ENCODE measurements at regions not wholly inside any gene's neighbourhood (a gene's known extent, or its start where the extent isn't known, plus 50 kb on each side); places are given as distances from the start of the nearest gene placed in this dataset.

DNA sequence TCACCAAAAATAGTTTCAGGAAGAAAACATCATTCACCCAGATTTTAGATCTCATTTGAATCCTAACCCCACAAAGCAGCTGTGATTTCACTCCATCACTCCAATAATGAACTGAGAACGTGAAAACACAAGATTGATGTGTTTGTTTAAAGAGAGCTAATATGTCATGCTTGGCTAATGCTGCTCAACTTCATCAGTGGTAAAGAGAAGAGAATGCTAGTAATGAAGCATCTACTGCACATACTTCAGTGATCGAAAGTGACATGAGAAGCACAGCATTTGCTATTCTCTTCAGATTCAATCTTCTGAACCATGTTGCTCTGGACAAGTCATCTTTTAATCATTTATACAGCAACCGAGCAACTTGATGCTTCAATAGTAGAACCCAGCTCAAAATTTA is 874.7 kb downstream of the EFNA5 start:
- H3K4me3 ChIP-seq (ENCODE audit: insufficient read depth, low read depth, low read length), result no peak overlapping the region
- H3K36me3 ChIP-seq (ENCODE audit: control insufficient read depth, insufficient read depth, low read length), result no peaks in the 10 kb centered on the region
- H3K56ac ChIP-seq (ENCODE audit: extremely low read depth, insufficient read depth, low read length), result no peak overlapping the region
- H4K5ac ChIP-seq (ENCODE audit: low read depth, low read length), result no peak overlapping the region
- no peaks in the 10 kb centered on the region for H3K9me3 ChIP-seq (ENCODE audit: control insufficient read depth, insufficient read depth, low read length)
- no peaks in the 10 kb centered on the region for H4K20me1 ChIP-seq (ENCODE audit: insufficient read depth, low read length)
- DNase-seq, result no peak
- H3K14ac ChIP-seq (replicated peaks; ENCODE audit: low read depth, low read length), result no peak overlapping the region
- no peak overlapping the region for H4K8ac ChIP-seq (ENCODE audit: low read depth in 2 of 2, low read length in 2 of 2)
- CTCF ChIA-PET, result no interaction called here
- H2BK120ac ChIP-seq (ENCODE audit: low read depth, low read length), result no peak overlapping the region
- no peak overlapping the region for H3K23ac ChIP-seq (ENCODE audit: low read depth, low read length)
- no peak overlapping the region for H2AK5ac ChIP-seq (ENCODE audit: low read depth, low read length)
- no peak overlapping the region for H2AFZ ChIP-seq (replicated peaks; ENCODE audit: low read length, poor library complexity)
- H2BK20ac ChIP-seq (ENCODE audit: low read depth, low read length), result no peak overlapping the region
- H3K9me1 ChIP-seq (ENCODE audit: insufficient read depth, low read length), result no peaks in the 10 kb centered on the region
- H3K4me2 ChIP-seq (ENCODE audit: low read depth, low read length), result no peak overlapping the region
- no peak overlapping the region for H2AK9ac ChIP-seq (replicated peaks; ENCODE audit: low read depth, low read length, poor library complexity)
- no peaks in the 10 kb centered on the region for H3K4me1 ChIP-seq (ENCODE audit: control insufficient read depth, insufficient read depth, low read length)
- no peak overlapping the region for H4K91ac ChIP-seq (ENCODE audit: insufficient read depth, low read depth, low read length)
- intact Hi-C loops (cut with micrococcal nuclease), result no loop called here
- dilution Hi-C loops (cut with HindIII; ENCODE audit: low sequenced_read_pairs, unreplicated experiment), result no loop called here
- no peaks in the 10 kb centered on the region for H3K27me3 ChIP-seq (ENCODE audit: control insufficient read depth, insufficient read depth, low read length)
- no peaks in the 10 kb centered on the region for H3K79me1 ChIP-seq (ENCODE audit: low read depth in 1 of 2, low read length in 2 of 2)
- no peak overlapping the region for H2BK15ac ChIP-seq (ENCODE audit: low read depth, low read length)
- no peak for ATAC-seq (ENCODE audit: low read depth)
- H3K27ac ChIP-seq (ENCODE audit: insufficient read depth, low read length), result no peak overlapping the region
- BruUV-seq (replicated peaks), result no TSS peak
- in situ Hi-C loops (cut with MboI; ENCODE audit: low sequenced_read_pairs), result no loop called here
- H2BK5ac ChIP-seq (ENCODE audit: low read depth, low read length, poor library complexity, severe bottlenecking), result no peak overlapping the region
- POLR2A ChIA-PET (ENCODE audit: unreplicated experiment), result no interaction called here
- no peak overlapping the region for H3K18ac ChIP-seq (ENCODE audit: low read depth, low read length)
- no CpG with 5 or more reads among the region's 3 CpGs for WGBS, 2 experiments (ENCODE audit: extremely low coverage in 2 of 2, insufficient read length in 1 of 2)
- no peak overlapping the region for H3K4ac ChIP-seq (ENCODE audit: low read depth, low read length)
- no peak for TF ChIP-seq USF2 (IDR thresholded peaks at IDR 0.05; ENCODE audit: low read depth, low read length)
- TF ChIP-seq BHLHE40 (IDR thresholded peaks at IDR 0.05; ENCODE audit: low read depth, low read length), result no peak
- TF ChIP-seq NFE2L2 (IDR thresholded peaks at IDR 0.05; ENCODE audit: low read depth, low read length), result no peak
- TF ChIP-seq RCOR1 (IDR thresholded peaks at IDR 0.05; ENCODE audit: insufficient replicate concordance, low read length), result no peak
- no peak for TF ChIP-seq FOS (IDR thresholded peaks at IDR 0.05; ENCODE audit: low read depth, low read length)
- TF ChIP-seq ELK1 (IDR thresholded peaks at IDR 0.05; ENCODE audit: borderline replicate concordance, low read depth, low read length), result no peak
- no peak for TF ChIP-seq MXI1 (IDR thresholded peaks at IDR 0.05; ENCODE audit: borderline replicate concordance, low read depth, low read length)
- no peak for TF ChIP-seq MAFK (IDR thresholded peaks at IDR 0.05; ENCODE audit: low read depth, low read length)
- no peak overlapping the region for H3K9ac ChIP-seq (ENCODE audit: low read depth, low read length)

Measured in IMR-90 (cell line).